Erythroblast (primary cell): ENCODE measurements at regions not wholly inside any gene's neighbourhood (a gene's known extent, or its start where the extent isn't known, plus 50 kb on each side); places are given as distances from the start of the nearest gene placed in this dataset.

Source experiments
- GATA1 ChIP-seq: IDR thresholded peaks from 2 replicates; pipeline ENCODE4 v1.6.1; 2011; ENCODE audit warnings: low read depth, mild to moderate bottlenecking, control low read depth, low read length, moderate library complexity
- POLR2A ChIP-seq: IDR thresholded peaks from 2 replicates; pipeline ENCODE4 v1.6.1; 2011; ENCODE audit warnings: mild to moderate bottlenecking, low read length

DNA sequence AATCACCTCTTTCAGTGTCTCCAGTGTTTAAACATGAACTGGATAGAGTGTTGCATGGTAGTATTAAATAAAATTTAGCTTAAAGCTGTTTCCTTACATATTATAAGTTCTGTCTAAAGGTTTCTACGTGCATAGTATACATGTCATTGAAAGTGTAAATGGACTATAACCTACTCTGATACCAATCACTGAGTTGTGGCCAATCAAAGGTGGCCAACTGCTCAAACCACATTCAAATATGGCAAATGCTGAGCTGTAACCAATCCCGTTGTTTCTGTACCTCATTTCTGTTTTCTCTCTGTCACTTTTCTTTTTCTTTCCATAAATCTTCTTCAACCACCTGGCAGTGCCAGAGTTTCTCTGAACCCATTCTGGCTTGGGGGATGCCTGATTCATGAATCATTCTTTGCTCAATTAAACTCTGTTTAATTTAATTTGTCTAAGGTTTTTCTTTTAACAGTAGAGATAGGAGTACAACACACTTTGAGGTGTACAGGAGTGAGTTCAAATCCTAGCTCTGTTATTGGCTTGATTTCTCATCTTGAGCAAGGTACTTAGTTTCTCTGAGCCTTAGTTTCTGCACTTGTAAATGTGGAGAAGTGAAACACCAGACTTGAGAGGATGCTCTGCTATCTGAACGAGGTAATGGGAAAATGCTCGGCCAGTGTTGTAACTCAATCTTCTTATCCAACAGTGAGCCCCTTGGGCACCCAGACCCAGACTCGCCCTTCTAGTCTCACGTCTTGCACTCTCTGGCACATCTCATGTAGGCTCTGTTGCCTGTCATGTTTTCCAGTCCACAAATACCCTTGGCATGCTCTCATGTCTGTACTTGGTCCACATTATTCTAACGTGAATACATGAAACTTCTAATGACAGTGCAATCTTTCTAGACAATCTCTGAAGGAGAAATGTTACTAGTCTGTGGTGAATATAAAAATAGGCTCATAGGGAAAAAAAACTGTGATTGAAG is 228.0 kb downstream of the PIK3C3 start:
- TF ChIP-seq POLR2A (no peak), GATA1 (no peak)
